Lower lobe of right lung (tissue), 2 donors: ENCODE measurements at regions not wholly inside any gene's neighbourhood (a gene's known extent, or its start where the extent isn't known, plus 50 kb on each side); places are given as distances from the start of the nearest gene placed in this dataset.

Source experiments
- ATAC-seq, 2 donors: fragments of 200-7000 bp; cut with Tn5 transposase; one replicate each; pipeline ENCODE4 v1.9.1; 2020 to 2022; ENCODE audit warnings: mild to moderate bottlenecking in 2 of 2, moderate library complexity in 2 of 2
- DNase-seq: peaks from one replicate; pipeline ENCODE4 v3.0.0-alpha.2; 2020
- H3K27ac ChIP-seq: fragments of 200-600 bp; one replicate; pipeline ENCODE4 v1.8.0; 2022
- H3K27me3 ChIP-seq: fragments of 200-600 bp; one replicate; pipeline ENCODE4 v1.8.0; 2022; ENCODE audit warnings: low read depth
- H3K36me3 ChIP-seq: fragments of 200-600 bp; one replicate; pipeline ENCODE4 v1.8.0; 2022; ENCODE audit warnings: mild to moderate bottlenecking
- H3K4me1 ChIP-seq: fragments of 200-600 bp; one replicate; pipeline ENCODE4 v1.8.0; 2022
- H3K4me3 ChIP-seq: fragments of 200-600 bp; one replicate; pipeline ENCODE4 v1.8.0; 2022; ENCODE audit warnings: mild to moderate bottlenecking
- H3K9me3 ChIP-seq: fragments of 200-600 bp; one replicate; pipeline ENCODE4 v1.8.0; 2022
- intact Hi-C: fragments of 100-400 bp; cut with DNase I; formaldehyde crosslinking; loops from one replicate; pipeline ENCODE4 v1.11.0; 2022
- TF ChIP-seq, protein P1 (sequence below): fragments of 200-600 bp; IDR thresholded peaks from one replicate; pipeline ENCODE4 v1.8.0; 2022; ENCODE audit warnings: antibody characterized with exemption, mild to moderate bottlenecking
- donor health status: DM: no; HTN: yes; CAD: no; lungs with severe emphysema.

DNA sequence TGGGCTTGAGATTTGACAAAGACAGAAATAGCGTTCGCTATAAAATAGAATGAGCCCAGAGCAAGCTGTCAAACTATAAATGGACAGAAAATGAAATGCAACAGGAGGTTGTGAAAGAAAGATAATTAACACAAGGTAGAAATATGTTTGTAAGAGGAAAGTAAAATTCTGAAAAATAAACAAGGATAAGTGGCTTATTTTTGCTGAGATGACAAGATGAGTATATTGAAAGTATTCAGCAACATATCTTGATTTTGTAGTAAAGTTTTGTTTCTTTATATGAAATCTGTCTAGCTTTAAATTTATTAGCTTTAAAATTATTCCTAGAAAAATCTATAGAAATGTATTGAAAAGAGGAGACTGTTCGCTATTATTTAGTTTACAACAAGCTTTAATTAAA, 111.9 kb upstream of the RPS23 start:
- ATAC-seq (no peak), DNase-seq (no peak)
- Histone ChIP-seq H3K4me3 (no peak overlapping the region), H3K36me3 (no peaks in the 10 kb centered on the region), H3K4me1 (no peaks in the 10 kb centered on the region), H3K27ac (no peak overlapping the region), H3K27me3 (no peaks in the 10 kb centered on the region), H3K9me3 (no peaks in the 10 kb centered on the region)
- intact Hi-C loops, result no loop called here
- TF ChIP-seq, protein P1, sequence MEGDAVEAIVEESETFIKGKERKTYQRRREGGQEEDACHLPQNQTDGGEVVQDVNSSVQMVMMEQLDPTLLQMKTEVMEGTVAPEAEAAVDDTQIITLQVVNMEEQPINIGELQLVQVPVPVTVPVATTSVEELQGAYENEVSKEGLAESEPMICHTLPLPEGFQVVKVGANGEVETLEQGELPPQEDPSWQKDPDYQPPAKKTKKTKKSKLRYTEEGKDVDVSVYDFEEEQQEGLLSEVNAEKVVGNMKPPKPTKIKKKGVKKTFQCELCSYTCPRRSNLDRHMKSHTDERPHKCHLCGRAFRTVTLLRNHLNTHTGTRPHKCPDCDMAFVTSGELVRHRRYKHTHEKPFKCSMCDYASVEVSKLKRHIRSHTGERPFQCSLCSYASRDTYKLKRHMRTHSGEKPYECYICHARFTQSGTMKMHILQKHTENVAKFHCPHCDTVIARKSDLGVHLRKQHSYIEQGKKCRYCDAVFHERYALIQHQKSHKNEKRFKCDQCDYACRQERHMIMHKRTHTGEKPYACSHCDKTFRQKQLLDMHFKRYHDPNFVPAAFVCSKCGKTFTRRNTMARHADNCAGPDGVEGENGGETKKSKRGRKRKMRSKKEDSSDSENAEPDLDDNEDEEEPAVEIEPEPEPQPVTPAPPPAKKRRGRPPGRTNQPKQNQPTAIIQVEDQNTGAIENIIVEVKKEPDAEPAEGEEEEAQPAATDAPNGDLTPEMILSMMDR, result no peak

DNA sequence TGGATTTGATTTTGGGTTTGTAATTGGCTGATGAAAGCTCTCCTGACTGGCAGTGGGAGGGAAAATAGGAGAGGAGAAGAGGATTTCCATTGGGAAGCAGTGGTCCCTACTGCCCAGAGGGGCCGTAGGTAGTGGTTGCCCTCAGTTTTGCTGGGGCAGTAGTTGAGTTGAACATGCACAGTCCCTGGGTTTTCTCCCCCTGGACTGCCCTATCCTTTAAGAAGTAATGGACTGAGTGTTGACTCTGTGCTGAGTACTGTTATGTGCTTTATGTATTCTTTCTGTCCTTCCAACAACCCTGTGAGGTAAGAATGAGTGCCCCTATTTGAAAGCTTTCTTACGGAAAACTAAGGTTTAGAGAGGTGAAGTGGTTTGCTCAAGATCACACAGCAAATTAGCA, 111.2 kb upstream of the RPS23 start:
- no peaks in the 10 kb centered on the region for H3K27me3 ChIP-seq
- TF ChIP-seq, protein P1, result no peak
- H3K36me3 ChIP-seq, result no peaks in the 10 kb centered on the region
- H3K27ac ChIP-seq, result no peak overlapping the region
- no peak for DNase-seq
- peak in 1 of 2 donors; percentile 24 for ATAC-seq
- no peaks in the 10 kb centered on the region for H3K9me3 ChIP-seq
- no peaks in the 10 kb centered on the region for H3K4me1 ChIP-seq
- H3K4me3 ChIP-seq, result no peak overlapping the region
- intact Hi-C loops, result no loop called here

DNA sequence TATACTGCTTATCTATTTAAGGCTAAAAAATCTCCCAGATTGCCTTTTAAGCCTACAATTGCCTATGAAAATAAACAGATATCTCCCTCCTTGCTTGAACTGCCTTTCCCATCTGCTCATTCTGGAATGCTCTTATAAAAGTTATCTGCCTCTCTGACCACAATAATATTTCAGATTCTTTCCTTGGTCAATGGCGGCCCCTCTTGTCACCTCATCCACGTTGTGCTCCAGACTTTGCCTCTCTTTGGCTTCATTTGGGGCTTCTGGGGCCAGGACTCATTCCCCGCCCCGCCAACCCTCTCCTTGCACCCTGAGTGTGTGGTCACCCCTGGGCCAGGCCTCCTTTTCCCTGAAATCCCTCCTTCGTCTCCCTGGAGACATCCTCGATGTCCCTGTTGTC, 110.0 kb upstream of the RPS23 start:
- ATAC-seq, result no peak
- intact Hi-C loops, result no loop called here
- TF ChIP-seq, protein P1, result no peak

DNA sequence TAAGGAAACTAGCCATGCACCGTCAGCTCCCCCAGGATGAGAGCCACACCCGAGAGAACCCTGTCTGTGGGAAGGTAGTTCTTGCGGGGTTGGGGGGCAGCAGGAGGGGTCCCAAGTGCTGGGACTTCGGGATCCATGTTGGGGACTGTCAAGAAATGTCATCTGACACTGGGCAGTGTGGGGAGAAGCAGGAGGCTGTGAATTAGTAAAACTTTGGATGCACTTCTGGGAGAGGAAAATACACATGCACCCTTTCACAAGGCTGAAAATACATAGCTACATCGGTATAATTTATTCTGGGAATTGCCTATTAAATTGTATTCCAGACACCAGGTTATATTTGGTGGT, 109.6 kb upstream of the RPS23 start:
- no peak for DNase-seq
- Histone ChIP-seq H3K9me3 (no peaks in the 10 kb centered on the region), H3K4me1 (no peaks in the 10 kb centered on the region), H3K36me3 (no peaks in the 10 kb centered on the region), H3K27me3 (no peaks in the 10 kb centered on the region), H3K4me3 (no peak overlapping the region), H3K27ac (no peak overlapping the region)
- peak in 1 of 2 donors; percentile 13 for ATAC-seq
- intact Hi-C loops, result no loop called here
- TF ChIP-seq, protein P1, result no peak

More for the DNA sequence above, 110.0 kb upstream of the RPS23 start:
- Histone ChIP-seq H3K27me3 (no peaks in the 10 kb centered on the region), H3K4me3 (no peak overlapping the region), H3K4me1 (no peaks in the 10 kb centered on the region), H3K36me3 (no peaks in the 10 kb centered on the region), H3K9me3 (no peaks in the 10 kb centered on the region), H3K27ac (no peak overlapping the region)
- DNase-seq, result no peak

DNA sequence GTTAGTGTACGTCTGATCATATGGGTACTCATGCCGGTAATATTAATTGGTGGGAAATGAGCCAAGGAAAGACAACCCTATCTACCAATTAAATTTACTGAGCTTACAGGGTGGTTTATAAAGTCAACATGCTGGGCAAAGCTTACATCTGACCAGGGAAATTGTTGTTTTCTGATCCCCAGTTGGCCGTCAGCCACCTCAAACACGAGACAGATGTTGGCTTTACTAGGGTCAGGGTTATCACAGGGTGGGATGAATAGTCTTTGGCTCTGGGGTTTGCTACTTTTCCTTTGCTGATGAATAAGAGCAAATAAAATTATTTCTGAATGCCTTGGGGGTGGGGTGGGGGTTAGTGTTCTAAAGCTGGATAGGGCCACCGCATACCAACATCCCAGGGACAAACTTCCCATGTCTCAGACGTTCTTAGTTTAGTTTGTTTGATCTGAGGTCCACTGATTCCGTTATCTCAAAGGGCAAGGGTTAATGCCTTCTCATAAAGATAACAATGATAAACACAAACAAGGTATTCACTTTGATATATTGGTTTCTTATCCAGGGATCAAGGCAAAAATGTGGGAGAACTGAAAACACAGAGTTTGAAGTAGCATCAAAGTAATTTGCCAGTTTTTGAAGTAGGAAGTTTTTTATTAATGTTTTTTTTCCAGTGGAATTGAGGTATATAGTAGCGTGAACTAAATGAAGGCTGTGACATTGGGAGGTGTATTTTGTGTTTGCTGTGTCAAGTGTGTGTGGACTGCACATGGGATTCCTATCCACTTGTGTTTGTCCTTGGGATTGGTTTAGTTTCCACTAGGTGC, 109.1 kb upstream of the RPS23 start:
- Histone ChIP-seq H3K27ac (no peak overlapping the region), H3K4me1 (no peaks in the 10 kb centered on the region), H3K9me3 (no peaks in the 10 kb centered on the region), H3K36me3 (no peaks in the 10 kb centered on the region), H3K4me3 (no peak overlapping the region), H3K27me3 (no peaks in the 10 kb centered on the region)
- intact Hi-C loops, result no loop called here
- no peak for ATAC-seq
- TF ChIP-seq, protein P1, result no peak
- no peak for DNase-seq
